Progenitor cell of endocrine pancreas (in vitro differentiated cells): ENCODE measurements at regions not wholly inside any gene's neighbourhood (a gene's known extent, or its start where the extent isn't known, plus 50 kb on each side); places are given as distances from the start of the nearest gene placed in this dataset.

ENCODE experiments used
- DNase-seq: peaks from one replicate; pipeline ENCODE4 v3.0.0; 2021; ENCODE audit warnings: low spot score; ENCODE audit not compliant: unreplicated experiment
- H3K27ac Mint-ChIP-seq: 2 replicates; pipeline ENCODE4 v1.8.0; 2021; ENCODE audit warnings: mild to moderate bottlenecking, moderate library complexity, mixed read lengths
- H3K27me3 Mint-ChIP-seq: 2 replicates; pipeline ENCODE4 v1.8.0; 2021; ENCODE audit warnings: mixed read lengths
- H3K36me3 Mint-ChIP-seq: 2 replicates; pipeline ENCODE4 v1.8.0; 2022; ENCODE audit warnings: mixed read lengths; ENCODE audit not compliant: insufficient read depth
- H3K4me1 Mint-ChIP-seq: 2 replicates; pipeline ENCODE4 v1.8.0; 2021; ENCODE audit warnings: low read depth, mixed read lengths
- H3K4me3 Mint-ChIP-seq: 2 replicates; pipeline ENCODE4 v1.8.0; 2021; ENCODE audit warnings: low read depth, mild to moderate bottlenecking, moderate library complexity, mixed read lengths
- H3K9me3 Mint-ChIP-seq: 2 replicates; pipeline ENCODE4 v1.8.0; 2021; ENCODE audit warnings: low read depth, mixed read lengths
- CTCF ChIP-seq: fragments of 200-600 bp; sonication (generic); IDR thresholded peaks from one replicate; pipeline ENCODE4 v1.5.0; 2021; ENCODE audit warnings: antibody characterized with exemption, mild to moderate bottlenecking; ENCODE audit not compliant: unreplicated experiment

GRCh38 chr5:148910216-148910615 lies 83.8 kb downstream of the ADRB2 start:
- peaks cover 24% of the 10 kb centered on the region for H3K27me3 Mint-ChIP-seq
- H3K4me3 Mint-ChIP-seq: no peak overlapping the region
- H3K36me3 Mint-ChIP-seq: no peaks in the 10 kb centered on the region
- peaks cover 1% of the 10 kb centered on the region for H3K4me1 Mint-ChIP-seq
- no peaks in the 10 kb centered on the region for H3K9me3 Mint-ChIP-seq
- DNase-seq: no peak
- no peak overlapping the region for H3K27ac Mint-ChIP-seq
- TF ChIP-seq CTCF: no peak

GRCh38 chr5:148910686-148911361 lies 84.4 kb downstream of the ADRB2 start:
- H3K36me3 Mint-ChIP-seq: no peaks in the 10 kb centered on the region
- DNase-seq: no peak

GRCh38 chr5:148911386-148911785 lies 85.0 kb downstream of the ADRB2 start:
- TF ChIP-seq CTCF: no peak
- Mint-ChIP-seq H3K27ac (no peak overlapping the region), H3K9me3 (no peaks in the 10 kb centered on the region), H3K36me3 (no peaks in the 10 kb centered on the region), H3K4me1 (peaks cover 1% of the 10 kb centered on the region), H3K4me3 (no peak overlapping the region), H3K27me3 (peaks cover 23% of the 10 kb centered on the region)
- no peak for DNase-seq

More at GRCh38 chr5:148910686-148911361, 84.4 kb downstream of the ADRB2 start:
- Mint-ChIP-seq H3K27me3 (peaks cover 24% of the 10 kb centered on the region), H3K27ac (no peak overlapping the region), H3K9me3 (no peaks in the 10 kb centered on the region), H3K4me3 (no peak overlapping the region), H3K4me1 (peaks cover 1% of the 10 kb centered on the region)
- no peak for TF ChIP-seq CTCF

DNA sequence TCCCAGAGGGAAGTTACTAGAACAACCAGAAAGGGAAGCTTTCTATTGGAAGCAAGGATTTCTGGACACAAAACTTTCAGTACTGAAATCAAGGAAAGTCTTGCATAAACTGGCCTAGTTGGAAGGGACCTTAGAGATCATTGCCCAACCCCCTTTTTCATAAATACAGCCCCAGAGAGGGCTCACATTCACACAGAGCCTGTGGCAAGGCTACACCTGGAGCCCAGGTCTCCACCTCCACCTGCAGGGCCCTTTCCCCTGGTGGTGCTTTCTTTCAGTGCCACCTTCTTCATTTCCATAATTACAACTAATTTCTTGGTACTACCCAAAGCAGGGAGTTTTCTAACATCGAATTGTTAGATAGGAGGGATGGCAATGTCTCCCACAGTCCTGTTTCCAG lies 85.7 kb downstream of the ADRB2 start:
- DNase-seq: no peak
- no peak for TF ChIP-seq CTCF
- Mint-ChIP-seq H3K9me3 (no peaks in the 10 kb centered on the region), H3K4me1 (peaks cover 1% of the 10 kb centered on the region), H3K27ac (no peak overlapping the region), H3K4me3 (no peak overlapping the region), H3K36me3 (no peaks in the 10 kb centered on the region), H3K27me3 (peaks cover 16% of the 10 kb centered on the region)

GRCh38 chr5:148912714-148913398 lies 86.4 kb downstream of the ADRB2 start:
- Mint-ChIP-seq H3K36me3 (no peaks in the 10 kb centered on the region), H3K4me3 (no peak overlapping the region)

More at GRCh38 chr5:148912714-148913398, 86.4 kb downstream of the ADRB2 start:
- H3K27me3 Mint-ChIP-seq: peaks cover 16% of the 10 kb centered on the region
- DNase-seq: no peak
- TF ChIP-seq CTCF: peak; percentile 46
- peaks cover 1% of the 10 kb centered on the region for H3K4me1 Mint-ChIP-seq
- no peak overlapping the region for H3K27ac Mint-ChIP-seq
- no peaks in the 10 kb centered on the region for H3K9me3 Mint-ChIP-seq
